AG20443 (cell line): ENCODE measurements at regions not wholly inside any gene's neighbourhood (a gene's known extent, or its start where the extent isn't known, plus 50 kb on each side); places are given as distances from the start of the nearest gene placed in this dataset.
"Not testable (repeated sequence)": the region's sequence is repeated elsewhere in the genome, so short reads cannot be mapped to it uniquely, and the experiment has no call there.

Source experiments
- DNase-seq: peaks from one replicate; pipeline ENCODE4 v3.0.0; 2012; ENCODE audit warnings: low spot score, mixed read lengths

DNA sequence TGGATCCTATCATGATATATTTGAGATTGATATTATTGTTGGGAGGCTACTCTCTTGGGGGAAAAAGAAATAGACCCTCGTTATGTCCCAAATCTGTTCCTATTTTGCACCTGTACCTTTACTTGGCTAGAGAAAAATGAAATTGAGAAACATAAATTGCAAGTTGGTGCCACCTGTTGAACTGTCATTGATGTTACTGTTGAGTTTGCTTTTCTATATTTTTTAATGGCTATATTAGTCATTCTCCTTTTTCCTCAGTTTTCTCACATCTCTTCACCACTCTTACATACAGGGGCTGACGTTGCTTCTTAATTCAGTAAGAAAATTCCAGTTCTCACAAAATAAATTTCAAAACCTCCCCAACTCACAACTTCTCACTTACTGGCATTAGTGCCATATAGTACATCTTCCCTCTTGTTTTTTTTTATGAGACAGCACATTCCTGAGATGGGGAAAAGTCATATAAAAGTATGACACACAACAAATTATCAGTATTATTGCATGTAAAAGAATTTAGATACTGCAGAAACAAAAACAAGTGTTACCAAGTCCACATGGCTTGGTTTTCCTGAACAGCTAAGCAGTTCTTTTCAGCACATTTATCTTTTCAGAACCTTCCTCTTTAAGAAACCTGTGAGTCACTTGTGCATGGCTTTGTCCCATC lies 348.3 kb upstream of the DSEL start:
- peak; percentile 49 for DNase-seq

DNA sequence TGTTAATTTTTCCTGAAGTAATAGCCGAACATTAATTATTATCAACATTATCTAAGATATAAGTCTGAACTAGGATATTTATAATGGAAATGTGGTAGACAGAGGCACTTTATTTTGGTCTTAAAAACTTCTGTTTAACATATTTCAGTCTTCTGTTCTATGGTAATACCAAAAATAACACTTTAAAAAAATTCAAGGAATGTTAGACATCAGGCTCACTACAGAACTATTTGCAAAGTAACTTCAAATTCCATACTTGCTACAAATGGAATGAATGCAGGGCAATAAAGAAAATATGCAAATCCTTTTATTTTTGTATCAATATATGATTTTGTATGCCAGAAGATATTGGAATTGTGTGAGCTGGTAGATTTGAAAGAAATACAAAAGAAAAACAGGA lies 345.5 kb upstream of the DSEL start:
- DNase-seq: no peak

DNA sequence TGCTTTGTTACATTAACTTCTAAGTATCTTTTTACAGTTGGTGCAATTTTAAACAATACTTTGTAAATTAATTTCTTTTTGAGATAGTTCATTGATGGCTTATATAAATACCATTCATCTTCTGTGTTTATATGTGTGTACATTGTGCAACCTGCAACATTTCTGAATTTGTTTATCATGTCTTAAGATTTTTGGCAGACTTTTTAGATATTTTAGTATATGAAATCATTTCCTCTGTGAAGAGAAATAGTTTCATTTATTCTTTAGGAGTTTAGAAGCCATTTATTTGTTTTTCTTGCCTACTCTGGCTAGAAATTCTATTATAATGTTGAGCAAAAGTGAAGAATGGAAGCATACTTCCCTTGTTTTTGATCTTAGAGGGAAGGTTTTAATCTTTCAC lies 337.8 kb upstream of the DSEL start:
- DNase-seq: no peak

DNA sequence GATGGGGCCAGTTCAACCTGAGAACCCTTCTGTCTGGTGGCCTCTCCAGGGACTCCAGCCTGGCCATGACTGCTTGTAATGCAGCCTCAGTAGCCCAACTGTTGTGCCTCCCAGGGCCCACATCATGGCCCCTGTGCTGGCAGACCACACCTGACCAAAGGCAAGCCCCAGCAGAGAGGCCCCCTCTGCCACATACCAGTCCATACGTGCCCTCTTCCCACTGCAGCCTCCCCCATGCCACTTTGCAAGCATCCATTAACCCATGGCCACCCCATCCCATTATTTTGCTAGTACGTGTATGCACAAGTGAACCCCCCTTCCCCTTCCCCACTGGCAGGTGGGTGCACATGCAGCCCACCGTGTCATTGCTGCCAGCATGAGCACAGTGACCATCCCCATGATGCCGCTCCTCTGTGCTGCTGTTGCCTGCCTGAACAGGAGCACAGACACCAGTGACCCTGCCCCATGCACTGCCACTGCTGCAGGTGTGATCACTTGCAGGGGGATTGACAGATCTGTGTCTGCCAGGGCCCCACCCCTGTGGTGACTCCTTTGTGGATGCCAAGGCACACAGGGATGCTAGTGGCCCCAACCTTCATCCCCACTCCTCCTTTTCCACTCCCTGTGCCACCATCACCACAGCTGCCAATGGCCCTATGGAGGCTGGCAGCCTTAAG lies 330.0 kb upstream of the DSEL start:
- no peak for DNase-seq

DNA sequence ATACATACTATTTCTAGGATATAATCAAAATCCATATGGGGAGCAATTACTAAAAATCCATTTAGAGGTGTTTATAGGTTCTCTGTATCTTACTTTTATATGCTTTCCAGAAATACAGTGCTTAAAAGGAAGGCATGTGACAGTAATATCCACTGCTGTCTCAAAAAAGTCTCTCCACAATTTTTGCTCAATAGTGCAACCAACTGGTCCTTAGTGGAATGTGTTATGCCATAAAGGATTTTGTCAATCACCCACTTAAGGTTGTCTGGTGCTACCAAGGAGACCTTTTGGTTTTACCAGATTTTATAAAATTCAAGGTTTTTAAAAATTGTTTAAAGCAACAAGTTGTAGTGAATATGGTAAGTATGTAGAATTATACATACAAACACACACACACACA lies 328.5 kb upstream of the DSEL start:
- no peak for DNase-seq

DNA sequence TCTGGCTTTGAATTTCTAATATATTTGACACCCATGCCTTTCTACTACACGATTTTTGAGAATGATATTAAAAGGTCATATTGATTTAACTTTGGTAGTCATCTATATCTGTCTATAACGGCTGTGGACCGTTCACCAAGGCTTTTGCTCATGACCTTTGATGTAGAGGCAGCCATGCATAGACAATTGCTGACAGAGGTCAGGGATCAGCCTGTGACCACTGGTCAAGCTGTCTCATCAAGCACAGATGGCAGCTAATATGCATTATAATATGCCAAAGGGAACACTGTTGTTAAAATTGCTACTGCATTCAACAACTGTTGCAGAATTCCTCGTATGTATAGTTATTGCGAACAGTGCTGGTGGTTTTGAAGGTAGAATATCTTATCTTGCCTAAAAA lies 323.9 kb upstream of the DSEL start:
- DNase-seq: no peak

DNA sequence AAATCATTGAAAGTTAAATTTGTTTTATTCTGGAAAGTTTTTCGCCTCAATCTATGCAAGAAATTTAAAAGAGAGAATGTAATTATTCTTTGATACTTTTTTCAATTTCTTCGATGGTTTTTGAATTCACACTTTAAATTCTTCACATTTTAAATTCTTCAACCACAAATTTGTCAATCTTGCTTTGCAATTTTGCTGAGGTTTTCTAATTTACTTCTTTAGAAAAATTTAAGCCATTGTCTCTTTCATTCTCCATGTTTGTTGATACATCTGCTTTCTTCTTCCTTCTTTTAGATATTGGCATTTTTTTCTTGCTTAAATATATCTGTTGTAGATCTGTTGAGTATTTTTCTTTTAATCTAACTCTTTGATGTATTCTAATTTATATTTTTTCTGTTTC lies 301.9 kb upstream of the DSEL start:
- no peak for DNase-seq

DNA sequence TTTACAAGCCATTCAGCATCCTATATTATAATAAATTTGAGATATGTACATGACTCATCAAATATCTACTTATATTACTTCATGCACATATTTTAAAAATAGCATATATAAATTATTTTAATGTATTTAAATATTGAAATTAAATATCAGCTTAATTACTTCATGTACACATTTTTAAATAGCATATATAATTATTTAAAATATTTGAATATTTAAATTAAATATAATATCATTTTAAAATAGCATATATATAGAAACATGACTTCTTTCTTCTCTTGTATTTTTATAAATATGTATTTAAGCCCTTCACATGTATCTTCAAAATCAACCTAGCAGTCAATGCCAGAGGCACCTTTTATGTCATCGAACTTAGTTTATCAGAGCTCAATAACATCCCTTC lies 298.8 kb upstream of the DSEL start:
- no peak for DNase-seq

DNA sequence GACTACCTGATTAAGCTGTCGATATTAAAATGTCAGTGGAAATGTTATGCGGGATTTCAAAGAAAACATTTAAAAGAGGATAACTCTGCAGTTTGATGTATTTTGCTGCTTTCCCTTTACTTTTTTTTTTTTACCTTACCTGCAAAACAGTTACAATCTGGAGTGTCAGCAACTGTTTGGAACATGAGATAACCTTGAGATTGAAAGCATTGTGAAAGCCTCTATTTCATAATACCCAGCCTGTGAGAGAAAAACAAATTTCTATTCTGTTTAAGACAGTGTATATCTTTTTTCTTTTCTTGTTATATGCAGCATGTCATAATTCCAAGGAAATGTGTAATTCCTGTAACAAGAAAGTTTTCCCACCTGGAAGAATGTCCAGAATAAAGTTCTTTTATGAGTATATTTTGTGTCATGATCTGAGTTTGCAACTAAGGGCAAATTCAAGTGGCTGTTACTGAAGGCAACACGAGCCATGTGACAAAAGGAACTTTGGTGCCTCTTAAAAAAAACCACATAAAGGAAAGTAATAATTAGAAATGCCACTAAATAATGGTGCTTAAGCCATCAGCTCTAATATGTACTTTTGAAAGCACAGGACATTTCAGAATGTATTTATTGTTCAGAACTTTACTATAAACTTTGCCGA lies 297.0 kb upstream of the DSEL start:
- no peak for DNase-seq

DNA sequence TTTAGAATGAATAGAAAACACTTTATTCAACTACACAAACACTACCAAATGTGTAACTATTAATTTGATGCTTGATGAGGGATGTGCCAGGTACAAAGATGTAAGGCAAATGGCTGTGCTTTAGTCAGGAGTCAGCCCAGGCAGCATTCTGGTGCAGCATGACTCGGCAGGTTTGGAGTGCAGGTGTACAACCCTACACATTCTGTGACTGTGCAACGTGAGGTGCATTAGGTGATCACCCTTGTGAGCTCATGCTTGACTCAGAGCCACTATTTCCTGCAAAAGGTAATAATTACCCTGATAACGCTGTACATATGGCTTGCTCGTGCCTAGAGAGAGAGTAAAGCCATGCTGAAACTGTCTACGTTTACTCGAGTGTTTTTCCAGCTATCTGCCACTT lies 288.7 kb upstream of the DSEL start:
- DNase-seq: no peak

DNA sequence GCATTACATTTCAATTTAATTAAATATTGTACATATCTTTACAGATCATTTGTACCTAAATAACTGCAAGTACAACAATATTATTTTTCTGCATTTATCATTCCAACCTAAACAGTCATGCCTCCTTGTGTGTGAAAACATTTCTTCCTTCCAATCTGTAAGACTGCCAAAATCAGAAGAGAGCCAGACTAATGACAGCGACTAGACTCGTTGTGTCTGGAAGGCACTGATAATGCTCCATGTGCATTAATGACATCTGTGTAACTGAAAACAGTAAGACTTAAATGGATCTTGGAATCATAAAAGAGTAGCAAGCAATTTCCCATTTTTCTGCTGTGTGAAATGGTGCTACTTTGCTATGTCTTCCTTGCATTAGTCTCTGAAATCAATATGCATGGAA lies 278.0 kb upstream of the DSEL start:
- DNase-seq: peak; percentile 25

DNA sequence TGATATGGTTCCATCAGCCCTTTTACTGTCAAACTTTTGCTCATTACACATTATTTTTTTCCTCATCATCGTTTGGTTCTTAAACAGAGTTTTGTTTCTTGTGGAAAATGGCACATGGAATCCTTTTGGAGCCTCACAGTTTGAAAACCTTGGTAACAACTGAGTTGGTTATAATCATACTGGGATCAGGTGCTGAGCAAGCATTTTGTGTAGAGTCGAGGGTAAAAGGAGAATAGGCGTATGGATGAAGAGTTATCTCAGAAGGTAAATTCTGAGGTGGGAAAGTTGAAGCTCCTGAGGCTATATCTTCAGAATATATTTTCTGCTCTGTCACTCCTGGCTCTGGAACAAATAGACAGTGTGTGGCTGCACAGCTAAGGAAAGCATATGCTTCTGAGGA lies 274.0 kb upstream of the DSEL start:
- no peak for DNase-seq

DNA sequence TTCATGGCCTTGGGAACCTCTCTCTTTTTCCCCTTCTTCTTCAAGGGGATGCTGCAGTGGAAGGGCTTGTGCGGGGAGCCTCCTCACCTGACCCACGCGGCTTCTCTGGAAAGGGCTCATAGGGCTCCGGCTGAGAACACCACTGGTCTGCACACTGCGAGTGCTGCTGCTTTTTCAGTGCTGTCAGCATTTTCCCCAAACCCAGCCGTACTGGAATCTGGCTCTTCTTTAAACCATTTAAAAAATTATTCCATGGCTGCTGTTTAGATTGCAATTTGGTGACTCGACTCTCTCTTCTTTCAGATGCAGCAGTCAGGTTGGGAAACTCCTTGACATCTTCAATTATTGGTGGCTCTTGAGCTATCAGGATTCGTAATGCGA lies 272.6 kb upstream of the DSEL start:
- DNase-seq: no peak

DNA sequence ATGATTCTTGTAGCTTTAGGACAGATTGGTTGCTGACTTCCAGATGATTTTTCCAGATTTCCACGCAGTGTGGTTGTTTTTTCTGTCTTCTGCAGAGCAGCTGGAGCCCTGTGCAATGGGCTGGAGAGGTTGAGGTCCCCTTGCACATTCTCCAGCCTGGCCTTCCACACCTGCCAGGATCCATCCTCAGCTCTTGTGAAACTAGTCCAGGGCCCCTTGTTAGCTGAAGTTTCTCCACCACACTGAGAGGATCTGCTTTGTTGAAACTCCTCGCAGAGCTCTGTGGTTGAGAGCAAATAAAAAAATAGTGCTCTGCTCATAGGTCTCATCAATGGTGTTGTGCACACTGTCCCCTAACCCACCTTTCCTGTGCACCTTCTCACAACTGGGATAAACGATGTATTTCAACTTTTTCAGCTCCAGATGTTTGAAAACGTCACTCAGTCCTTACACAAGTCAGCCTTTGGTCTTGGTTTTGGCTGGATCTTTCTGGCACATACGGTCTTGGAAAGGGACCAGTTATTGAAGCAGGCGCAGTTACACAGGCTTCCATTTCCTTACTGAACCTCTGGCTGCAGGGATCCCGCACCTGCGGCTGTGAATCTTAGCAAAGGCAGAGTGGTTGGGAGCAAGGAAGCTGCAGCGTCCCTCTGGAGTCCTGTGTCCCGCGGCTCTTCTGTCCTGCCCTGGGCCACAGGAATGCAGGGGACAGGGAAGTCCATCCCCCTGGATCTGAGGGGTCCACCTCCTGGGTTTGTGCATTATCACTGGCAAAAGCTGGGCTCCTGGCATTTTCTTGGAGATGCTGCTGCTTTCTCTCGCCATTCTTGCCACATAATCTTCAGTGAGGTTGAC lies 272.0 kb upstream of the DSEL start:
- DNase-seq: no peak

DNA sequence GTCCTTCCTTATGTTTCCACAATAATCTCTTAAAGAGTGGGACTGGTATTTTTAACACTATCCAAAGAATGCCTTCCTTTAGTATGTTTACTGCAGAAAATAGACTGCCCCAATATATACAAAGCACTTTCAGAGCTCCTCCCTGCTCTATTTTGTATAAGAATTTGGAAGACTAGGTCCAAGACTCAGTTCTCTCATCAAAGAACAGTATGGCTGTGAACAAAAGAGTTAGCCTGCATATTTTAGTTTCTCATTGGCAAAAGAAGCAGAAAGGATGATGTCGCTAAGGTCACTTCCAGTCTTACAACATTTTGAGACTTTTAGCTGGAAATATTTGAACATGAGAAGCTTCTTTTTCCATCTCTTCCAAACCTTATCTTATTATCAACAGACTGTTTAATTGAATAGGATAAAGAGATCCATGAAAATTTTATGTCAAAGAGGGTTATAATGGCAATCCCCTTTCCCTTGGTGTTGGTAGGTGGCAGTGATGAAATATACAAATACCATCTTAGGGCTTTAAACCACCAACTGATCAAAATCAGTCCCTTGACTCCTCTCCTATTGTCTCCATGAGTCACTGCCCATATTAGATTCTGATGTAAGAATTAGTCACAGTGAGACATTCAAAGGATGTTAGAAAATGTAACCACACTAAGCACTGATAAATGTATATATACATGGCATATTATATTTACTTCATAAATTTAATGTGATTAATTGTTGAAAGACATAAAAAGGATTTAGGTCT lies 266.9 kb upstream of the DSEL start:
- DNase-seq: peak; percentile 57

DNA sequence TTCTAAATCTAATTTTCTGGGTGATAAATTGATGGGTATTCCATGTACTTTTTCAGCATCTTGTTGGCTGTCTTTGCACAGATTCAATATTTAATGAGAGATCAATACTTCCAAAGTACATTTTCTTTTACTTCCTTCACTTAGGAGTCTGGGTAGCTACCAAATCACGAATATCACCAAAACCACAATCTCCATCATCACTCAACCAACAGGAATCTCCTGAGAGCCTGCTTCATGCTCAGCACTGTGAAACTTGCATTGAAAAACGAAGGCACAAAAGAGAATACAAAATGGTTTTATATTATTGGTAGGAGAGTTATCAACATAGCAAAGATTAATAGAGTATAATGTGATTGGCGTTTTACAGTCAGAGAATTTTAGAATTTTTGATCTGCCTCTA lies 261.5 kb upstream of the DSEL start:
- no peak for DNase-seq

DNA sequence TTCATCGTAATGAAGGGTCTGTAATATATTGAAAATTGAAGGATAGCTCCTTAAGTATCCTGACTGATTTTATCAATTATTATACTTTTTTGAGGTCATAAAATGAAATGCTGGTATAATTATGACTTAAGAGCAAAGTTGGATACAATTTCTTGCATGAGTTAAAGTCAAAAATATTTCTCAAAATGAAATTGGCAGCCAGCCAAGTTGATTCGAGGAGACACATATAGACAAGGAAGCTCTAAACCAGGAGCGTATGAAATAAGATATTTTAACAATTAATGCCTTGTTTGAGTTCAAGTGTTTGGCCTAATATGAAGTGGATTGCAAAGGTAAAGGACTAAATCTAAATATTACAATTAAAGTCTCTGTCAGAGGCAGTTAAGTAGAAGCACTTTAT lies 260.4 kb upstream of the DSEL start:
- DNase-seq: no peak

DNA sequence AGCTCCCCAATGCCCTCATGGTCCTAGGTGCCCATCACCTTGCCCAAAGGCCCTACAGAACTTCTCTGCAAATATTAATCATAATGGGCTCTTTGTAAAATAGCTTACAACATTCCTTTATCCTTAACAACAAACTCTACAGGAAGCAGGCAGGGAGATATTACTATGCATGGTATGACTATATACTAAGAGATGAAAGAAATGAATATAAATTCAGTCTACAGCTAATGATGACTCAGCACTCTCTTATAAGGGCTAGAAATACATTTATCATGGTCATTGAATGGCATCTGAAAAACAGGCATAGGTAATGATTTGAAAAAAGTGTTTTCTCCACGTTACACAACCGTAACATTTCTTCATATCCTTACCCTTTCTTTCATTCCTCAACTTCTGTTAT lies 254.8 kb upstream of the DSEL start:
- no peak for DNase-seq

DNA sequence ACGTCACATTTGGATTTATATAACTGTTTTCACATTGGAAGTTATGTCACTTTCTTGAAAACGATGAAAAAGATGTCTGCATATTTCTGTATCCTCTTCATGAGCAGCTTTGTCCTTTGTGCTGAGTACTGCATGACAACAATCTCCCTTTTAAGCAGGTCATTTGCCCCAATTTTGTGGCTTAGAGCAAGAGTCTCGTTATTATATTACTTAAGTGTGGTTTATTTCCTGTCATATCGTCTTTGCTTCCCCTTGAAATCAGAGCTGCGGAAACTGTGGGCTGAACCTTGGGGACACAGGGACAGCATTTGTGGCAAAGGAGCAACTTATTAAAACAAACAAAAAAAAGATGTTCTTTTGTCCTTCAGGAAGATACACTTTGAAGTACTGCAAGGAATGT lies 254.0 kb upstream of the DSEL start:
- no peak for DNase-seq

DNA sequence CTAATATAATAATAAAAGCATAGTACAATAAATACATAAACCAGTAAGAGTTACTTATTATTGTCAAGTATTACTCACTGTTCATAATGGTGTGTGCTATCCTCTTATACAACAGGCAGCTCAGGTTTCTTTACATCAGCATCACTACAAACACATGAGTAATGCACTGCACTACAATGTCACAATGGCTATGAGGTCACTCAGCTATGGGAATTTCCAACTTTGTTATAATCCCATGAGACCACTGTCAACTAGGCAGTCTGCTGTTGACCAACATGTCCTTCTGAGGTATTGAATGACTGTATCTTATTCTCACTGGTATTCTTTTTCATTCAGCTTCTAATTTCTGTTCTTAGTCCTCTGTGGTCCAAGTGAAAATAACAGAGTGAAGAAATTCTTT lies 250.4 kb upstream of the DSEL start:
- peak; percentile 22 for DNase-seq

DNA sequence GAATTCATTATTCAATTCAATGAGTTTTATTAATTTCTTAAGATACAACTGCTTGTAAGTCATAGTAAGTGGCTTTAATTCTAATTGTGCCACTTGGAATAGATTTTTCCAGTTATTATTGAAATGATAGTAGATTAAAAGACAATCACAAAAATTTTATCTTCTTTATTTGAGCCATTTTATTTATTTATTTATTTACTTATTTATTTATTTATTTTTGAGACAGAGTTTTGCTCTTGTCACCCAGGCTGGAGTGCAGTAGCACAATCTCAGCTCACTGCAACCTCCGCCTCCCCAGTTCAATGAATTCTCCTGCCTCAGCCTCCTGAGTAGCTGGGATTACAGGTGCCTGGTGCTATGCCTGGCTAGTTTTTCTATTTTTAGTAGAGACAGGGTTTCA lies 235.7 kb upstream of the DSEL start:
- not testable (repeated sequence) for DNase-seq

DNA sequence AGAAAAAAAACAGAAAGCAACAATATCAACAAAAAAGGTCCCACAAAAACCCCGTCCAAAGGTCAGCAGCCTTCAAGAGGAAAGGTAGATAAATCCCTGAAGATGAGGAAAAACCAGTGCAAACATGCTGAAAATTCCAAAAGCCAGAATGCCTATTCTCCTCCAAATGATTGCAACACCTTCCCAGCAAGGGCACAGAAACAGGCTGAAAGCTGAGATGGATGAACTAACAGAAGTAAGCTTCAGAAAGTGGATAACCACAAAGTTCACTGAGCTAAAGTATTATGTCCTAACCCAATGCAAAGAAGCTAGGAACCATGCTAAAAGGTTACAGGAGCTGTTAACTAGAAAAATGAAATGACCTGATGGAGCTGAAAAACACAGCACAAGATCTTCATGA lies 226.4 kb upstream of the DSEL start:
- DNase-seq: no peak
